GM19035 (cell line): ENCODE measurements at regions not wholly inside any gene's neighbourhood (a gene's known extent, or its start where the extent isn't known, plus 50 kb on each side); places are given as distances from the start of the nearest gene placed in this dataset.
"Not testable (repeated sequence)": the region's sequence is repeated elsewhere in the genome, so short reads cannot be mapped to it uniquely, and the experiment has no call there.

Experiments used
- ATAC-seq: cut with Tn5 transposase; IDR thresholded peaks from one replicate; pipeline ENCODE4 v1.9.1; 2021; ENCODE audit not compliant: unreplicated experiment

GRCh38 chr2:12628541-12628940 lies 88.2 kb upstream of the TRIB2 start:
- ATAC-seq, result not testable (repeated sequence)

GRCh38 chr2:12636837-12637581 lies 79.7 kb upstream of the TRIB2 start:
- ATAC-seq, result no peak

- ATAC-seq, result no peak
Observed at GRCh38 chr2:12637754-12638153, 79.0 kb upstream of the TRIB2 start.

- ATAC-seq, result no peak
Observed at GRCh38 chr2:12641441-12641840, 75.3 kb upstream of the TRIB2 start.

GRCh38 chr2:12642332-12642731 lies 74.4 kb upstream of the TRIB2 start:
- ATAC-seq, result no peak

GRCh38 chr2:12642859-12643258 lies 73.9 kb upstream of the TRIB2 start:
- no peak for ATAC-seq

GRCh38 chr2:12649602-12650400 lies 66.9 kb upstream of the TRIB2 start:
- no peak for ATAC-seq

- no peak for ATAC-seq
Observed at GRCh38 chr2:12651641-12652040, 65.1 kb upstream of the TRIB2 start.

- ATAC-seq, result no peak
Observed at GRCh38 chr2:12652723-12653122, 64.0 kb upstream of the TRIB2 start.

- ATAC-seq, result no peak
Observed at GRCh38 chr2:12657560-12657959, 59.2 kb upstream of the TRIB2 start.

- ATAC-seq, result no peak
Observed at GRCh38 chr2:12658310-12658945, 58.3 kb upstream of the TRIB2 start.

- ATAC-seq, result no peak
Observed at GRCh38 chr2:12661489-12661888, 55.2 kb upstream of the TRIB2 start.

- no peak for ATAC-seq
Observed at GRCh38 chr2:12663306-12664037, 53.3 kb upstream of the TRIB2 start.

GRCh38 chr2:12665334-12665733 lies 51.4 kb upstream of the TRIB2 start:
- no peak for ATAC-seq

- ATAC-seq, result no peak
Observed at GRCh38 chr2:12666445-12666844, 50.3 kb upstream of the TRIB2 start.
